Fibroblast of lung (primary cell): ENCODE measurements at regions not wholly inside any gene's neighbourhood (a gene's known extent, or its start where the extent isn't known, plus 50 kb on each side); places are given as distances from the start of the nearest gene placed in this dataset.

Source experiments
- DNase-seq, 2 donors: peaks; one replicate each; pipeline versions ENCODE4 v3.0.0 to v3.0.0-alpha.2; 2010; ENCODE audit warnings: low read depth in 2 of 2
- H2AFZ ChIP-seq: 2 replicates; pipeline ENCODE4 v1.5.1; 2012; ENCODE audit warnings: low read length, control low read depth, inconsistent platforms
- H3K27ac ChIP-seq: 2 replicates; pipeline ENCODE4 v1.5.1; 2011; ENCODE audit warnings: low read length, control low read depth; ENCODE audit not compliant: insufficient read depth
- H3K27me3 ChIP-seq: 2 replicates; pipeline ENCODE4 v1.5.1; 2011; ENCODE audit warnings: mild to moderate bottlenecking, low read length; ENCODE audit not compliant: control insufficient read depth, insufficient read depth
- H3K36me3 ChIP-seq: 2 replicates; pipeline ENCODE4 v1.5.1; 2011; ENCODE audit warnings: low read length; ENCODE audit not compliant: control insufficient read depth, insufficient read depth
- H3K4me1 ChIP-seq: 2 replicates; pipeline ENCODE4 v1.5.1; 2011; ENCODE audit warnings: low read length; ENCODE audit not compliant: control insufficient read depth, insufficient read depth; ENCODE audit errors: extremely low read depth
- H3K4me2 ChIP-seq: 2 replicates; pipeline ENCODE4 v1.5.1; 2011; ENCODE audit warnings: low read length, control low read depth; ENCODE audit not compliant: insufficient read depth; ENCODE audit errors: extremely low read depth
- H3K4me3 ChIP-seq, 4 experiments: fragments of 200-600 bp in 1 of 4; sonication (generic) in 1 of 4; replicated peaks in 1 of 4; 2 replicates each; pipeline ENCODE4 v1.5.1; 2011 to 2016; ENCODE audit warnings: low read length in 4 of 4, low read depth in 3 of 4, mild to moderate bottlenecking in 3 of 4, control low read depth in 2 of 4, inconsistent platforms in 1 of 4, mixed read lengths in 1 of 4; ENCODE audit not compliant: insufficient read depth in 1 of 4; ENCODE audit errors: control extremely low read depth in 1 of 4
- H3K79me2 ChIP-seq: 2 replicates; pipeline ENCODE4 v1.5.1; 2012; ENCODE audit warnings: mild to moderate bottlenecking, low read length, inconsistent platforms; ENCODE audit not compliant: control insufficient read depth, insufficient read depth
- H3K9ac ChIP-seq: 2 replicates; pipeline ENCODE4 v1.5.1; 2011; ENCODE audit warnings: mild to moderate bottlenecking, low read length, control low read depth; ENCODE audit not compliant: insufficient read depth
- H3K9me3 ChIP-seq: 2 replicates; pipeline ENCODE4 v1.5.1; 2012; ENCODE audit warnings: low read depth, low read length; ENCODE audit not compliant: control insufficient read depth, insufficient read depth
- H4K20me1 ChIP-seq: 2 replicates; pipeline ENCODE4 v1.5.1; 2011; ENCODE audit warnings: low read length; ENCODE audit not compliant: control insufficient read depth, insufficient read depth; ENCODE audit errors: extremely low read depth
- CTCF ChIP-seq, 2 donors: IDR thresholded peaks in 1 of 2; conservative IDR thresholded peaks in 1 of 2; 1 replicate in 1 of 2; 2 replicates in 1 of 2; pipeline ENCODE4 v1.5.1; 2011 to 2012; ENCODE audit warnings: low read length in 2 of 2, control low read depth in 1 of 2, inconsistent platforms in 1 of 2, low read depth in 1 of 2, mild to moderate bottlenecking in 1 of 2
- EZH2 ChIP-seq: IDR thresholded peaks from 2 replicates; pipeline ENCODE4 v1.5.1; 2012; ENCODE audit warnings: low read length, control low read depth, mild to moderate bottlenecking; ENCODE audit errors: missing control alignments

- H3K27me3 ChIP-seq = no peaks in the 10 kb centered on the region
- H3K9ac ChIP-seq = no peak overlapping the region
- H3K4me1 ChIP-seq = no peaks in the 10 kb centered on the region
- no peak overlapping the region for H3K27ac ChIP-seq
- no peak for TF ChIP-seq EZH2
- no peaks in the 10 kb centered on the region for H3K79me2 ChIP-seq
- no peak overlapping the region for H3K4me3 ChIP-seq
- no peak overlapping the region for H2AFZ ChIP-seq
- DNase-seq = peak in 1 of 2 donors; percentile 8
- no peak overlapping the region for H3K4me2 ChIP-seq
- no peaks in the 10 kb centered on the region for H3K36me3 ChIP-seq
- H3K9me3 ChIP-seq = no peaks in the 10 kb centered on the region
- H4K20me1 ChIP-seq = no peaks in the 10 kb centered on the region
Observed at GRCh38 chr5:145104106-145104505, 731.0 kb downstream of the PRELID2 start.

DNA sequence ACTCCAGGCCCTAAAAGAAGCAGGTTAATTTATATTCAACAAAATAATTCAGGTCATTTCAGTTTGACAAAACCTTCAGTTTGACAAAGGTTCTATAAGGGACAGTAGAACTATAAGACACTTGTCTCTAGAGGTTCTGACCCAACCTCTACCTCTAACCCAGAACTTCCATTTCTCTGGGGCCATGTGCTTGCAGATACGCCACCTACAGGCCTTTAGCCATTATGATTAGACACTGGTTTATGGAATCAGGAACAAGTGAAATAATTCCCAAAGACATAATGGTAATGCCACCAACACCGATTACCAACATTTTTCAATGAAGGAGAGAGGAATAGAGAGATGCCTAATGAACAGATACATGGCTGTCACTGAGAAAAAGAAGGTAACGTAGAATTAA, 733.9 kb downstream of the PRELID2 start:
- Histone ChIP-seq H3K9me3 (no peaks in the 10 kb centered on the region), H3K36me3 (no peaks in the 10 kb centered on the region), H3K27me3 (no peaks in the 10 kb centered on the region), H3K4me1 (no peaks in the 10 kb centered on the region), H3K79me2 (no peaks in the 10 kb centered on the region), H2AFZ (no peak overlapping the region), H4K20me1 (no peaks in the 10 kb centered on the region), H3K4me2 (no peak overlapping the region), H3K9ac (no peak overlapping the region), H3K4me3 (no peak overlapping the region), H3K27ac (no peak overlapping the region)
- TF ChIP-seq EZH2 (no peak), CTCF (conservative IDR thresholded peaks at IDR 0.05 in 1 of 2, IDR thresholded peaks at IDR 0.05 in 1 of 2; ENCODE audit: low read depth in 1 of 2, low read length in 2 of 2) (peak in 1 of 2 donors; percentile 49)
- peak in 1 of 2 donors; percentile 2 for DNase-seq

DNA sequence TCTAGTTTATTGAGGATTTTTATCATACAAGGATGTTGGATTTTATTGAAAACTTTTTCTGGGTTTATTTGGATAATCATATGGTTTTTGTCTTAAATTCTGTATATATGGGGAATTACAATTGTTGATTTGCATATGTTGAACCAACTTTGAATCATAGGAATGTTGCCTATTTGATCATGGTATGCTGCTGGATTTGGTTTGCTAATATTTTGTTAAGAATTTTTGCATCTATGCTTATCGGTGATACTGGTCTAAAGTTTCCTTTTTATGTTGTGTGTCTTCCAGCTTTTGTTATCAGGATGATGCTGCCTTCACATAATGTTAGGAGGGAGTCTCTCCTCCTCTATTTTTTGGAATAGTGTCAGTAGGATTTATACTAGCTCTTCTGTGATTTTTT, 745.0 kb downstream of the PRELID2 start:
- no peak overlapping the region for H3K4me3 ChIP-seq
- no peaks in the 10 kb centered on the region for H3K9me3 ChIP-seq
- no peak overlapping the region for H2AFZ ChIP-seq
- DNase-seq = no peak
- no peak overlapping the region for H3K27ac ChIP-seq
- TF ChIP-seq EZH2 = no peak
- TF ChIP-seq CTCF (conservative IDR thresholded peaks at IDR 0.05 in 1 of 2, IDR thresholded peaks at IDR 0.05 in 1 of 2; ENCODE audit: low read depth in 1 of 2, low read length in 2 of 2) = no peak
- H3K36me3 ChIP-seq = no peaks in the 10 kb centered on the region
- H3K79me2 ChIP-seq = no peaks in the 10 kb centered on the region
- H3K9ac ChIP-seq = no peak overlapping the region
- H4K20me1 ChIP-seq = no peaks in the 10 kb centered on the region
- H3K27me3 ChIP-seq = no peaks in the 10 kb centered on the region
- no peak overlapping the region for H3K4me2 ChIP-seq
- no peaks in the 10 kb centered on the region for H3K4me1 ChIP-seq
